Activated T-cell treated with anti-CD3 and anti-CD28 coated beads, Interleukin-2, amount 50 U/mL, for 4 hours (primary cell): ENCODE measurements at regions not wholly inside any gene's neighbourhood (a gene's known extent, or its start where the extent isn't known, plus 50 kb on each side); places are given as distances from the start of the nearest gene placed in this dataset.

ENCODE experiments used
- ATAC-seq, 2 donors: fragments of 200-7000 bp; cut with Tn5 transposase; one replicate each; pipeline ENCODE4 v1.10.0; 2021
- DNase-seq: peaks from one replicate; pipeline ENCODE4 v3.0.0-alpha.2; 2020
- H3K27me3 Mint-ChIP-seq: one replicate; pipeline ENCODE4 v1.8.0; 2021; ENCODE audit warnings: low read depth, mixed read lengths
- H3K36me3 Mint-ChIP-seq: one replicate; pipeline ENCODE4 v1.8.0; 2022; ENCODE audit warnings: mixed read lengths; ENCODE audit not compliant: insufficient read depth
- H3K4me1 Mint-ChIP-seq: one replicate; pipeline ENCODE4 v1.8.0; 2021; ENCODE audit warnings: low read depth, mixed read lengths
- H3K4me3 Mint-ChIP-seq: one replicate; pipeline ENCODE4 v1.8.0; 2021; ENCODE audit warnings: mild to moderate bottlenecking, moderate library complexity, mixed read lengths
- H3K9me3 Mint-ChIP-seq: one replicate; pipeline ENCODE4 v1.8.0; 2021; ENCODE audit warnings: mixed read lengths

GRCh38 chr16:86018941-86019340 is 120.0 kb downstream of the IRF8 start:
- Mint-ChIP-seq H3K36me3 (no peaks in the 10 kb centered on the region), H3K4me3 (no peak overlapping the region), H3K4me1 (peaks cover 2% of the 10 kb centered on the region), H3K27me3 (peaks cover 43% of the 10 kb centered on the region), H3K9me3 (peaks cover 16% of the 10 kb centered on the region)
- no peak for DNase-seq
- ATAC-seq = no peak

DNA sequence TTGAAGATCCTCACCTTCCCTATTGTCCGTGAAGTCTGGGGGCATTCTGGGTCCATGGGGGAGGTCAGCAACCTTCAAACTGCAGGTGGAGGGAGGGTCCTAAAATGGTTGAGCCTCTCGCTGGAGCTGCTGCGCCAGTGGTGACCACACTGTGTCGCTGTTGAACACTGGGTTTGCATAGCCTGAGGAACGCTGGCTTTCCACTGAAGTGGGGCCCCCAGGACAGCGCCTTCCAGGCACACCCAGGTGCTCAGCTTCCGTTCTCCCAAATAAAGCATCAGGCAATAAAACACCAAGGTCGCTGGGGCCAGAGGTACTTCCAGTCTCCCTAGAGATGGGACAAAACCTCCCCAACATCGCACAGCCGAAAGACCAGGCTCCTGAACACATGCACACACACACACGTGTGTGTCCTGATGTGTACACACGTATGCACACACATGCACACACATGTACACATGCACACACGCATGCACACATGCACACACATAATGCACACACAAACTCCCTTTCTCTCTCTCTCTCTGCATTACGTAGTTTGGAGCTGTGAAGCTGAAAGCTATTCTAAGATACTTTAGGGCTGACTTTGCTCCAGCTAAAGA is 120.6 kb downstream of the IRF8 start:
- Mint-ChIP-seq H3K9me3 (peaks cover 21% of the 10 kb centered on the region), H3K36me3 (no peaks in the 10 kb centered on the region), H3K27me3 (peaks cover 43% of the 10 kb centered on the region), H3K4me3 (no peak overlapping the region), H3K4me1 (peaks cover 2% of the 10 kb centered on the region)
- DNase-seq = no peak
- ATAC-seq = no peak

- Mint-ChIP-seq H3K4me1 (peaks cover under 1% of the 10 kb centered on the region), H3K9me3 (peaks cover 27% of the 10 kb centered on the region), H3K27me3 (peaks cover 43% of the 10 kb centered on the region), H3K4me3 (no peak overlapping the region), H3K36me3 (no peaks in the 10 kb centered on the region)
- DNase-seq (no peak), ATAC-seq (no peak)
Measured at GRCh38 chr16:86020971-86021370, 122.0 kb downstream of the IRF8 start.

GRCh38 chr16:86022381-86022960 is 123.5 kb downstream of the IRF8 start:
- DNase-seq (no peak), ATAC-seq (no peak)
- H3K9me3 Mint-ChIP-seq = peaks cover 27% of the 10 kb centered on the region
- peaks cover 40% of the 10 kb centered on the region for H3K27me3 Mint-ChIP-seq
- no peak overlapping the region for H3K4me3 Mint-ChIP-seq
- no peaks in the 10 kb centered on the region for H3K4me1 Mint-ChIP-seq
- H3K36me3 Mint-ChIP-seq = no peaks in the 10 kb centered on the region

- Mint-ChIP-seq H3K36me3 (no peaks in the 10 kb centered on the region), H3K27me3 (peaks cover 28% of the 10 kb centered on the region), H3K4me1 (no peaks in the 10 kb centered on the region), H3K9me3 (peaks cover 24% of the 10 kb centered on the region), H3K4me3 (no peak overlapping the region)
- DNase-seq (no peak), ATAC-seq (no peak)
Measured at GRCh38 chr16:86024210-86024609, 125.2 kb downstream of the IRF8 start.

- ATAC-seq (no peak), DNase-seq (no peak)
- peaks cover 18% of the 10 kb centered on the region for H3K27me3 Mint-ChIP-seq
- no peaks in the 10 kb centered on the region for H3K36me3 Mint-ChIP-seq
- H3K4me1 Mint-ChIP-seq = no peaks in the 10 kb centered on the region
- no peak overlapping the region for H3K4me3 Mint-ChIP-seq
- peaks cover 15% of the 10 kb centered on the region for H3K9me3 Mint-ChIP-seq
Measured at GRCh38 chr16:86025706-86026105, 126.7 kb downstream of the IRF8 start.

GRCh38 chr16:86026171-86026910 is 127.4 kb downstream of the IRF8 start:
- no peaks in the 10 kb centered on the region for H3K36me3 Mint-ChIP-seq
- ATAC-seq (no peak), DNase-seq (no peak)
- H3K9me3 Mint-ChIP-seq = peaks cover 15% of the 10 kb centered on the region
- H3K27me3 Mint-ChIP-seq = peaks cover 15% of the 10 kb centered on the region
- no peaks in the 10 kb centered on the region for H3K4me1 Mint-ChIP-seq
- no peak overlapping the region for H3K4me3 Mint-ChIP-seq

- peaks cover 15% of the 10 kb centered on the region for H3K27me3 Mint-ChIP-seq
- H3K9me3 Mint-ChIP-seq = peaks cover 15% of the 10 kb centered on the region
- no peak overlapping the region for H3K4me3 Mint-ChIP-seq
- H3K36me3 Mint-ChIP-seq = no peaks in the 10 kb centered on the region
- no peaks in the 10 kb centered on the region for H3K4me1 Mint-ChIP-seq
- ATAC-seq (no peak), DNase-seq (no peak)
Measured at GRCh38 chr16:86026916-86027315, 128.0 kb downstream of the IRF8 start.

DNA sequence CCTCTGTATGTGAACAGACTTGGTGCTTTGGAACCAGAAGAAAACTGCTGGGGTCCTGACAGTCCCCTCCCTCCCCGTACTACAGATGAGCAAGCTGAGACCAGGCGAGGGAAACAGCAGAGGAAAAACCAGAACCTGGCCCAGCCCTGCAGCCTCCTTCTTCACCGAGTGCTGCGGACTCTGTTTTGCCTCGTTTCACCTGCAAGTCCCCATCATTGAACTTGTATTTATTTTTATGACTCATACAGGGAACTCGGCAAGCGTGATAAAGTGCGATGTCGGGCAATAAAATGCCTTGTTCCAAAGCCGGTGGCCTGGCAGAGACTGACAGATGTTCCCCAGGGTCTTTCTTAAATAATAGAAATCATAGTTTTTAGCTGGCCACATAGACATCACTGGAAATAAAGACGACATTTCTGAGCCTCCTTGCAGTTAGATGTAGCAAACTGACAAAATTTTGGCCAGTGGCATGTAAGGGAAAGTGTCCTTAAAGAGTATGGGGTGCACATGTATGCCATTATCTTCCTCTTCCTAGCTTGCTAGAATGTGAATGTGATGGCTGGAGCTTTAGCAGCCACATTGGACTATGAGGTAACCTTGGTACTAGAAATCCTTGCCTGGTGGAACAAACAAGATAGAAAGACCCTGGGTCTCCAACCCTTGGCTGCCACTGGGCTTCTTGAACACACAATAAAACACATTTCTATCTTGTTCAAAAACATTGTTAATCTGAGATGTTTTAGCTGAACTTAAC is 128.6 kb downstream of the IRF8 start:
- H3K4me1 Mint-ChIP-seq = no peaks in the 10 kb centered on the region
- H3K36me3 Mint-ChIP-seq = no peaks in the 10 kb centered on the region
- H3K4me3 Mint-ChIP-seq = no peak overlapping the region
- H3K27me3 Mint-ChIP-seq = peaks cover 17% of the 10 kb centered on the region
- peaks cover 15% of the 10 kb centered on the region for H3K9me3 Mint-ChIP-seq
- ATAC-seq = no peak
- no peak for DNase-seq

- no peak overlapping the region for H3K4me3 Mint-ChIP-seq
- H3K27me3 Mint-ChIP-seq = peaks cover 20% of the 10 kb centered on the region
- H3K4me1 Mint-ChIP-seq = no peaks in the 10 kb centered on the region
- ATAC-seq (no peak), DNase-seq (no peak)
- no peaks in the 10 kb centered on the region for H3K36me3 Mint-ChIP-seq
- H3K9me3 Mint-ChIP-seq = peaks cover 8% of the 10 kb centered on the region
Measured at GRCh38 chr16:86029131-86029741, 130.3 kb downstream of the IRF8 start.

DNA sequence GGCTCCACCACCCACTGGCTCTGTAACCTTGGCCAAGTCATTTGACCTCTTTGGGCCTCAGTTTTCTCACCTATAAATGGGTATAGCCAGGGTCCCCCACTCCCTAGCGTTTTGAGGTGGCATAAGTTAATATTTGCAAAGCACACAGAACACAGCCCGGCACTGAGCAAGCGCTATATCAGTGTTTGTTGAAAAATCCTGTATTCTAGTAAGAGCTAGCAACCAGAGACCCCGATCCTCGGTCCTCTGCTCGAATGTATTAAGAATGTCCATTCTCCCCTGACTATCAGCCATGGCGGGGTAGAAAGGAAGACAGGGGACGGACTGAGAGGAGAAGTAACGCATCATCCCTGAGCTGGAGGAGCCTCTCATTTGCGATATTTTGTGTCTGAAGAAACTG is 131.2 kb downstream of the IRF8 start:
- H3K27me3 Mint-ChIP-seq = peaks cover 22% of the 10 kb centered on the region
- no peak for DNase-seq
- H3K4me3 Mint-ChIP-seq = no peak overlapping the region
- H3K4me1 Mint-ChIP-seq = no peaks in the 10 kb centered on the region
- peaks cover 3% of the 10 kb centered on the region for H3K9me3 Mint-ChIP-seq
- no peak for ATAC-seq
- no peaks in the 10 kb centered on the region for H3K36me3 Mint-ChIP-seq

GRCh38 chr16:86031141-86031678 is 132.2 kb downstream of the IRF8 start:
- H3K4me1 Mint-ChIP-seq = no peaks in the 10 kb centered on the region
- peaks cover 22% of the 10 kb centered on the region for H3K27me3 Mint-ChIP-seq
- H3K9me3 Mint-ChIP-seq = no peaks in the 10 kb centered on the region
- DNase-seq (no peak), ATAC-seq (no peak)
- no peak overlapping the region for H3K4me3 Mint-ChIP-seq
- no peaks in the 10 kb centered on the region for H3K36me3 Mint-ChIP-seq

DNA sequence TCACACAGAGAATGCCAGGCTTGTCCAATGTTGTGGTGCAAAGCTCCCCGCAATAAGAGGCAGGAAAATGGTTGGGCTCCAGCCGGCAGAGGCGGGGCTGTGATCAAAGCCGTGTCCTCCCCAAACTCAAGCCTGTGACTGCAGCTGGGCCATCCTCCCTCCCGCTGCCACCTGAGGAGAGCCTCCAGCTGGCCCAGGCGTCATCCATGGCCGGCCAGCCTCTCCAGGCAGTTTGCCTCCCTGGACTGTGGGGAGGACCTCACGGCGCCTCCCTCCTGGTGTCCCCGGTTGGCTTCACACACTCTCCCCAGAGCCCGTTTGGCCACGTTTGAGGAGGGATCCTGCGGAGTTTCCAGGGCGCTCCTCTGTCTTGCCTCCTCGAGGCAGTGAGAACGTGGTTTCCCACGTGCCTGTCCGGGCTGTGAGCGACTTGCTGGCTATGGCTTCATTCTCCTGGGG is 134.1 kb downstream of the IRF8 start:
- Mint-ChIP-seq H3K9me3 (no peaks in the 10 kb centered on the region), H3K4me1 (no peaks in the 10 kb centered on the region), H3K27me3 (peaks cover 22% of the 10 kb centered on the region), H3K36me3 (no peaks in the 10 kb centered on the region), H3K4me3 (no peak overlapping the region)
- ATAC-seq (no peak), DNase-seq (no peak)

DNA sequence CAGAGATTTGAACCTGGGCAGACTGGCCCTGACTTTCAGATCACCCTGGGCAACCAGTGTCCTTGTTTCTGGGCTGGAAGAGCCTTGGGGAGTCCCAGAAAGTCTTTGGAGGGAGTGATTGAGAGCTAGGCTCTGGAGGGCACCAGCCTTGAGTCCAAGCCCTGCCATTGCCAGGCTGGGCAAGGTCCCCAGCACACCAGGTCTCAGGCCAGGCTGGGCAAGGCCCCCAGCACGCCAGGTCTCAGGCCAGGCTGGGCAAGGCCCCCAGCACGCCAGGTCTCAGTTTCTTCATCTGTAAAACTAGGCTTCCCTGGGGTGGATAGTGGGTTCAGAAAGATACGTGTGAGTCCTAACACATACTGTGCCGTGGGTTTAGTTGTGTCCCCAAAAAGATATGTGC is 135.0 kb downstream of the IRF8 start:
- H3K36me3 Mint-ChIP-seq = no peaks in the 10 kb centered on the region

More for the DNA sequence above, 135.0 kb downstream of the IRF8 start:
- Mint-ChIP-seq H3K27me3 (peaks cover 18% of the 10 kb centered on the region), H3K4me3 (no peak overlapping the region), H3K9me3 (no peaks in the 10 kb centered on the region), H3K4me1 (no peaks in the 10 kb centered on the region)
- ATAC-seq (no peak), DNase-seq (no peak)
